Kidney (tissue), 13 donors: ENCODE measurements at regions not wholly inside any gene's neighbourhood (a gene's known extent, or its start where the extent isn't known, plus 50 kb on each side); places are given as distances from the start of the nearest gene placed in this dataset.

Experiments
- DNase-seq, 5 donors: peaks; one replicate each; pipeline ENCODE4 v3.0.0-alpha.2; 2013 to 2020
- FAIRE-seq: peaks from 2 replicates; lab custom pipeline; 2012; peaks lifted over from hg19 to GRCh38; lab: Jason Lieb, UNC
- H3K27ac ChIP-seq, 2 donors: one replicate each; pipeline ENCODE4 v1.7.0; 2013; ENCODE audit warnings: low read depth in 2 of 2, low read length in 2 of 2, inconsistent platforms in 1 of 2
- H3K27me3 ChIP-seq: one replicate; pipeline ENCODE4 v1.7.1; 2013; ENCODE audit warnings: low read length, inconsistent platforms; ENCODE audit not compliant: control insufficient read depth, insufficient read depth
- H3K36me3 ChIP-seq, 3 donors: one replicate each; pipeline versions ENCODE4 v1.7.0 to v1.7.1; 2013; ENCODE audit warnings: low read length in 3 of 3, control low read depth in 1 of 3, inconsistent platforms in 1 of 3; ENCODE audit not compliant: insufficient read depth in 3 of 3, control insufficient read depth in 2 of 3
- H3K4me1 ChIP-seq, 3 donors: one replicate each; pipeline versions ENCODE4 v1.7.0 to v1.7.1; 2013; ENCODE audit warnings: low read length in 3 of 3, inconsistent platforms in 1 of 3, low read depth in 1 of 3; ENCODE audit not compliant: control insufficient read depth in 2 of 3, insufficient read depth in 2 of 3
- H3K4me3 ChIP-seq, 3 donors: one replicate each; pipeline versions ENCODE4 v1.7.0 to v1.8.1; 2013; ENCODE audit warnings: low read length in 3 of 3, control low read depth in 1 of 3, inconsistent platforms in 1 of 3
- H3K9ac ChIP-seq, 3 donors: one replicate each; pipeline versions ENCODE4 v1.7.0 to v1.7.1; 2013; ENCODE audit warnings: low read length in 3 of 3, control low read depth in 1 of 3, inconsistent platforms in 1 of 3
- H3K9me3 ChIP-seq, 3 donors: one replicate each; pipeline versions ENCODE4 v1.7.0 to v1.7.1; 2013; ENCODE audit warnings: low read length in 3 of 3, control low read depth in 1 of 3, inconsistent platforms in 1 of 3; ENCODE audit not compliant: control insufficient read depth in 2 of 3, insufficient read depth in 1 of 3
- intact Hi-C: fragments of 100-400 bp; cut with DNase I; formaldehyde crosslinking; loops from one replicate; pipeline ENCODE4 v1.11.1; 2022
- TF ChIP-seq, protein P1 (sequence below): IDR thresholded peaks from 3 replicates; pipeline ENCODE4 v1.5.1; 2012; ENCODE audit warnings: mild to moderate bottlenecking, moderate library complexity, borderline replicate concordance; ENCODE audit not compliant: insufficient read depth; ENCODE audit errors: extremely low read depth
- donor health status: control.
- donor health status: control.
- donor health status: control.
- donor health status: control.
- donor health status: control.
- donor health status: DM: yes; HTN: yes; CAD: no.
- donor health status: Normal renal cell carcinoma (clear cell type).

DNA sequence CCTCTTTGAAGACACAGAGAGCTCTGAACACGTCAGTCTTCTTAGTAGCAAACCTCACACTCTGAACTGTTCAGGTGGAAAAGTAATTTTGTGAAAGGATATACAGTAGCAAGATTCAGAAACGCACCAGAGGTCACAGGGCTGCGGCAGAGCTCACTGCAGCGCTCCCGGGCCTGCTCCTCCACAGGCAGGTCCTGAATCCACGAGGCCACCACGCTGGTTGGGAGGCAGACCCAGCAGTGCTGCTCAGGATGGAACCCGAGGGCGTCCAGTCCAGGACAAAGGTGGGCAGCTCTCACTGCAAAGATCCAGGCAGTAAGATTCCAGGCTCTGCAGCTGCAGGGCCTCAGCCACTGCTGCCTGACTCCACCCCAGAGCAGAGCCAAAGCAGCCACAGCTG is 576.2 kb upstream of the SALL3 start:
- peak in 2 of 5 donors; percentile 34 to 42 for DNase-seq
- no peaks in the 10 kb centered on the region for H3K36me3 ChIP-seq
- no peak overlapping the region for H3K27ac ChIP-seq
- H3K4me3 ChIP-seq, result no peak overlapping the region
- TF ChIP-seq, protein P1, sequence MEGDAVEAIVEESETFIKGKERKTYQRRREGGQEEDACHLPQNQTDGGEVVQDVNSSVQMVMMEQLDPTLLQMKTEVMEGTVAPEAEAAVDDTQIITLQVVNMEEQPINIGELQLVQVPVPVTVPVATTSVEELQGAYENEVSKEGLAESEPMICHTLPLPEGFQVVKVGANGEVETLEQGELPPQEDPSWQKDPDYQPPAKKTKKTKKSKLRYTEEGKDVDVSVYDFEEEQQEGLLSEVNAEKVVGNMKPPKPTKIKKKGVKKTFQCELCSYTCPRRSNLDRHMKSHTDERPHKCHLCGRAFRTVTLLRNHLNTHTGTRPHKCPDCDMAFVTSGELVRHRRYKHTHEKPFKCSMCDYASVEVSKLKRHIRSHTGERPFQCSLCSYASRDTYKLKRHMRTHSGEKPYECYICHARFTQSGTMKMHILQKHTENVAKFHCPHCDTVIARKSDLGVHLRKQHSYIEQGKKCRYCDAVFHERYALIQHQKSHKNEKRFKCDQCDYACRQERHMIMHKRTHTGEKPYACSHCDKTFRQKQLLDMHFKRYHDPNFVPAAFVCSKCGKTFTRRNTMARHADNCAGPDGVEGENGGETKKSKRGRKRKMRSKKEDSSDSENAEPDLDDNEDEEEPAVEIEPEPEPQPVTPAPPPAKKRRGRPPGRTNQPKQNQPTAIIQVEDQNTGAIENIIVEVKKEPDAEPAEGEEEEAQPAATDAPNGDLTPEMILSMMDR, result no peak
- no peak for FAIRE-seq
- H3K9ac ChIP-seq, result no peak overlapping the region
- no peaks in the 10 kb centered on the region for H3K9me3 ChIP-seq
- H3K4me1 ChIP-seq, result peaks cover 0 to 4% (median 0%) of the 10 kb centered on the region in 3 donors
- intact Hi-C loops, result no loop called here
- no peaks in the 10 kb centered on the region for H3K27me3 ChIP-seq

DNA sequence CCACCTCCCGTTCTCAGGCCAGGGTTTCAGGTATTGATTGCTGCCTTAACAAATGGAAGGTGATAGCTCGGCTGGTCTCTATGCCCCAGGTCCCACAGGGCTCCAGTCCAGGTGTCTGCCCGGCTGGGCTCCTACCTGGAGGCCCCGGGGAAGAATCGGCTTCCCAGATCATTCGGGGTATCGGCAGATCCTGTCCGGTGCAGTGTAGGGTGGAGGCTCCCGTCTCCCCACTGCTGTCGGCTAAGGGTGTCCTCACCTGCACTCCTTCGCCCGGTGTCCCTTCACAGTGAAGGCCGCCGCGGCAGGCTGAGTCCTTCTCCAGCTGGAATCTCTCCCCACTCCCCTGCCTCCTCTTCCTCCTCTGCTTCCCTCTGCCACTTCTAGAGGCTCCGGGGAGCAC is 573.9 kb upstream of the SALL3 start:
- Histone ChIP-seq H3K36me3 (no peaks in the 10 kb centered on the region), H3K4me1 (peaks cover 0 to 4% (median 0%) of the 10 kb centered on the region in 3 donors), H3K9me3 (no peaks in the 10 kb centered on the region), H3K27ac (no peak overlapping the region), H3K4me3 (no peak overlapping the region), H3K27me3 (no peaks in the 10 kb centered on the region), H3K9ac (no peak overlapping the region)
- TF ChIP-seq, protein P1, result no peak
- DNase-seq, result no peak
- intact Hi-C loops, result no loop called here
- FAIRE-seq, result no peak

DNA sequence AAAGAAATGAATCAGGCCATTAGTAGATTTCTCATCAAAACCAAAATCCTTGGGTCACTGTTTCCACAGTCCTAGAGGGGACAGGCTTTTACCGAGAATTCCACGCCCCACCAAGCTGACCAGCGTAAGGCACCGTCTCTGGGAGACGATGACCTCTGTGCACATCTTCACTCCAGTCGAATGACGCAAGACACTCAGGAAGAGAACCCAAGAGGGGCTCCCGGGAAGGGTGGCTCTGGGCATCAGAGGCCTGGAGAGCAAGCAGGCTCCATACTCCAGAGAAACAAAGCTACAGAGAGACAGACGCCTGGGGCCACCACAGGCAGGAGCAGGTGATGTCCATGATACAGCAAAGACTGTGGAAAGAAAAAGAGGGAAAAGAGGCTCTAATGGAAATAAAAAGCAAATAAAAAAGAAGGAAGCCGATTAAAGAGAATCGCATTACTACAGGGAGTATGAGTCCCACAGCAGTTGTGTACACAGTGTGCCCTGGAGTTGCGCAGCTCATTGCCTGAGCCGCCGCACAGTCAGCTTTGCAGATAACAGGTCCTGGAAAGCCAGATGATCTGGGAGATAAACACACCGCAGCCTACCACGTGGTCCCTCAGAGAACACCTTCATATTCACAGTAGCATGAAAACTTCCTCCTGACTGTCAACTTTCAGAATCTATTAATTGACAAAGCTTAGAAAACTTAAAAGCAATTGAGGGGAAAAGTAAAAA is 572.7 kb upstream of the SALL3 start:
- TF ChIP-seq, protein P1, result no peak
- no peak overlapping the region for H3K27ac ChIP-seq
- FAIRE-seq (no peak), DNase-seq (peak in 1 of 5 donors; percentile 37)
- no peak overlapping the region for H3K9ac ChIP-seq
- no peak overlapping the region for H3K4me3 ChIP-seq
- no peaks in the 10 kb centered on the region for H3K36me3 ChIP-seq
- no peaks in the 10 kb centered on the region for H3K9me3 ChIP-seq
- no peaks in the 10 kb centered on the region for H3K27me3 ChIP-seq
- H3K4me1 ChIP-seq, result peaks cover 0 to 4% (median 0%) of the 10 kb centered on the region in 3 donors
- intact Hi-C loops, result no loop called here

DNA sequence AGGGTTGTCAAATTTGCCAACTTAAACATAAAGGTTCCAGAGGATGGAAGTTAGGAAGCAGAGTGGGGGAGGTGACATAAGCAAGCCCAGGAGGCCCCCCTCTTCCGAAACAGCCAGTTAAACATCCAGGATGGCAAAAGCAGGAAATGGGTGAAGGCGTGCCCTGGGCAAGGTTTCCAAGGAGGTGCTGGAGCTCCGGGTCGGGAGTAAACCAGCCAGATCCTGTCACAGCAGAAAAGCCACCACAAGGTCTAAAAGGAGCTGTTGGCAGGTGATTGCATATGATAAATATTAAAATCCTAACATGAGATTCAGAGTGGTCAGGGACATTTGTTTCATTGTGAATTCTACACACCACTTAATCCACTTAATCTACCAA is 572.2 kb upstream of the SALL3 start:
- no peak overlapping the region for H3K27ac ChIP-seq
- no peak overlapping the region for H3K9ac ChIP-seq
- H3K36me3 ChIP-seq, result no peaks in the 10 kb centered on the region
- intact Hi-C loops, result no loop called here
- DNase-seq, result peak in 3 of 5 donors; percentile 63 to 85 (median 76)
- FAIRE-seq, result no peak
- H3K4me3 ChIP-seq, result no peak overlapping the region
- H3K27me3 ChIP-seq, result no peaks in the 10 kb centered on the region
- TF ChIP-seq, protein P1, result no peak
- no peaks in the 10 kb centered on the region for H3K9me3 ChIP-seq
- H3K4me1 ChIP-seq, result peaks cover 0 to 4% (median 0%) of the 10 kb centered on the region in 3 donors
